GM19238 (cell line): ENCODE measurements at regions not wholly inside any gene's neighbourhood (a gene's known extent, or its start where the extent isn't known, plus 50 kb on each side); places are given as distances from the start of the nearest gene placed in this dataset.
A peak's percentile ranks its signal among the peaks of the same experiment; 100 is the strongest.
"Not testable (repeated sequence)": the region's sequence is repeated elsewhere in the genome, so short reads cannot be mapped to it uniquely, and the experiment has no call there.

Source experiments
- DNase-seq: peaks from one replicate; pipeline ENCODE4 v3.0.0; 2011; ENCODE audit warnings: low spot score; ENCODE audit not compliant: insufficient read length

GRCh38 chr2:143934626-143935481, 585.1 kb downstream of the ZEB2 start:
- DNase-seq = peak; percentile 31

GRCh38 chr2:143933946-143934569, 585.9 kb downstream of the ZEB2 start:
- no peak for DNase-seq

DNA sequence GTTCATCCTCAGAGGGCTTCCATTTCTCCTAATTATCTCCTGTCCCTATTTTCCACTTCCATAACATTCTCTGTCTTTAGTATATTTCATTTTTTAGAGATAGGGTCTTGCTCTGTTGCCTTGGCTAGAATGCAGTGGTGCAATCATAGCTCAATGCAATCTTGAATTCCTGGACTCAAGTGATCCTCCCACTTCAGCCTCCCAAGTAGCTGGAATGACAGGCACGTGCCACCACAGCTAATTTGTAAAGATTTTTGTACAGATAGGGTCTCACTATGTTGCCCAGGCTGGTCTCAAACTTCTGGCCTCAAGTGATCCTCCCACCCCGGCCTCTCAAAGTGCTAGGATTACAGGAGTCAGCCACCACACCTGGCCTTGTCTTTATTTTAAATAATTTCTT, 589.0 kb downstream of the ZEB2 start:
- no peak for DNase-seq

DNA sequence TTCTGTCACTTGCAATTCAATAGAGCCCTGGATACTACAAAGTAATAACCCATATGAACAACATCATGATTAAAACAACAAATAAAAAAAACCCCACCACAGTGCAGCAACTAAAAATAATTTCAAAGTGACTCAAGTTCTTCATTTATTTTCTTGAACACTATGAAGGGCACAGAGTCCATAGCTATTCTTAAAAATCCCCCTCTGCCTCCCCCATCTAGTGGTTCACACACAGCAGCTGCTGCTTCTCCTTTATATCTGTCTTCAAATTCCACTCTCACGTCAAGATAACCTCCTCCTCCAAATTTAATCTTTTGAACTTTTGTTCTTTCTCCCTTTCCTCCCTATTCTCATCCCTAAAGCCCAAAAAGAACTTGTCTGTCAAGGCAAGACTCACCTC, 591.3 kb downstream of the ZEB2 start:
- no peak for DNase-seq

GRCh38 chr2:143928184-143928583, 591.7 kb downstream of the ZEB2 start:
- no peak for DNase-seq

- DNase-seq = no peak
Observed at GRCh38 chr2:143926736-143927135, 593.2 kb downstream of the ZEB2 start.

GRCh38 chr2:143922261-143922830, 597.6 kb downstream of the ZEB2 start:
- not testable (repeated sequence) for DNase-seq

- DNase-seq = no peak
Observed at GRCh38 chr2:143918465-143918989, 601.4 kb downstream of the ZEB2 start.

- no peak for DNase-seq
Observed at GRCh38 chr2:143916781-143917180, 603.1 kb downstream of the ZEB2 start.

- no peak for DNase-seq
Observed at GRCh38 chr2:143909577-143910353, 610.2 kb downstream of the ZEB2 start.

DNA sequence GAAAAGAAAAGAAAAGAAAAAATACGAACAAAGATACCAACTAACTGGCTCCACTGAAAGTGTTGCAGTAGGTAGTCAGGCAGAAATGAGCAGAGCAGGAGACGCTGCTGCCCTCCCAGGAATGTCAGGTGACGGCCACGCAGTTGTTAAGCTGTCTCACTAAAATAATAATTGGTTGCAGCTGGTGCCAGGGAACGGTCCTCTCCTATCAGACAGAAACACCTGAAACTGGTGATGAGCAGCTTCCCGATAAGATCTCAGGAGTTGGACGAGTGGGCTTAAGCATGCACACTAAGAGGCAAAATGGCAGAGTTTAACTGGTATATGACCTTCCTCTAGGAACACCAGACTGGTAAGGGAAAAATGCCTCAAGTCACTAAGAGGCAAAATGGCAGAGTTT, 611.1 kb downstream of the ZEB2 start:
- no peak for DNase-seq

DNA sequence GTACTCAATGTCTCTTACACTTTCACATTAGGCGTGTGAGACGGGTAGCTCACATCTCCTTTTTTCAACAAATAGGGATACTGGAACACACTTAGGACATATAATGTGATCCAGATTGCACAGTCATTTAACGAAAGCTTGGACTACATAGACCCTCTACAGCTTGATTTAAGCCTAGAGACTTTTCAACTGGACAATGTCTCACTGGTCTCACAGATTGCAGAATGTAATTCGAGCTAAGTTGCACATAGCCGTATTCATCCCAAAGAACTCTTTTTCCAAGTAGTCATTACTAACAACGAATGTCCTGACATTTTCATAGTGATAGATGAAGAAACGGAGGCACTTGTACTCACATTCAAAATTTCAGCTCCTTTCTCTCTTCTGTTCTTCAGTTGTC, 612.1 kb downstream of the ZEB2 start:
- DNase-seq = no peak

DNA sequence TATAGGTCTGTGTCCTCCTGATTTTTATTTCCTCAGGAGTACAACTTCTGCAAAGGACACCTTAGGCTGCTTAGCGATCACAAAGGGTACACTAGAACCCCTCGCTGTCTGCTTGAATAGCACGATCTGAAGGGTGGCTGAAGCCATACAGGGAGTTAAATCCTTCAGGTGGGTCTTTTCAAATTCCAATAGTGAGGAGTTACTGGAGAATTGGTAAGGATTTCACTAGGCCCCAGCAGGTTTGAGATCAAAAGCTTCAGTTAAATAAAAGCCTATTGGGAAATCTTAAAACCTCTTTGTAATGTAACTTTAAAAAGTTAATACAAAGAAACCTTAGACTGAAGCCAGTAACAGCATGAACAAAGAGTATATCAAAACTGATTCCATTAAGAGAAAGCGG, 613.1 kb downstream of the ZEB2 start:
- DNase-seq = no peak

GRCh38 chr2:143905587-143905986, 614.3 kb downstream of the ZEB2 start:
- DNase-seq = no peak

- no peak for DNase-seq
Observed at GRCh38 chr2:143903172-143903856, 616.6 kb downstream of the ZEB2 start.

- DNase-seq = no peak
Observed at GRCh38 chr2:143901185-143901842, 618.6 kb downstream of the ZEB2 start.

GRCh38 chr2:143899987-143900386, 619.9 kb downstream of the ZEB2 start:
- DNase-seq = no peak

DNA sequence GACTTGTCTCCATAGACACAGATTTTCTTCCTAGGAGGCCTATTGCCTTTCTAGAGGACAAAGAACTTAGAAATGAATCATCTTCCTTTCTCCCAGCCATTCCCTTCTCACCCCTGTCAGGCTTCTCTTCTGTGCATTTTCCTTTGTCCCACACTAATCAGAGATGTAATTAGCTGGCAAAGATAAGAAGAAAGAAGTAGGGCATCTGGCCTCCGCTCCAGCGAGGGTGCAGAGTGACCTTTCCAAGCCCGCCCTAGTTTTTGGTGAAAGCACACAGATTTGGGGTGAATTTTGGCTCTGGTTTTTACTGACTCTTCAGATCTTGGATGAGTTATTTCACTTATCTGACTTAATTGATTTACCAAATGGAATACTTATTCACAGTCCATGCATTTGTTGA, 626.5 kb downstream of the ZEB2 start:
- DNase-seq = no peak

DNA sequence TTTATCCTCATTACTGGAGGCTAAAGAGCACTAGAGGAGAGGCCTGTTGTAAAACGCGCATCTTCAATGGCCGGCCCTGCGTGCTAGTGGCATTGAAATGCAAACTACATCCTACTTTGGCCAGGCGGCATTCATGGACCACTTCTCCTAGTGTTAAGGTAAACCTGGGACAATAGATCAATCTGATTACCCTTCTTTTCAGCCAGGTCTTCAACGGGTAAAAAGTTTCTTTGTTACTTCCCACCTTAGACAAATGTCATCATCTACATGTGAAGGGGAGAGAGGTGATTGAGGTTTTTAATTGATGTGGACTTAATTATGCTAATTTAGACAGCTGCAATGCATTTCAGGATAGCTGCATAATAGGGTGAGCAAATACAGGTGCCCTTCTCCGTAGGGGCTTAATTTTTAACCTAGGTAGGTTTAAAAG, 628.0 kb downstream of the ZEB2 start:
- no peak for DNase-seq

DNA sequence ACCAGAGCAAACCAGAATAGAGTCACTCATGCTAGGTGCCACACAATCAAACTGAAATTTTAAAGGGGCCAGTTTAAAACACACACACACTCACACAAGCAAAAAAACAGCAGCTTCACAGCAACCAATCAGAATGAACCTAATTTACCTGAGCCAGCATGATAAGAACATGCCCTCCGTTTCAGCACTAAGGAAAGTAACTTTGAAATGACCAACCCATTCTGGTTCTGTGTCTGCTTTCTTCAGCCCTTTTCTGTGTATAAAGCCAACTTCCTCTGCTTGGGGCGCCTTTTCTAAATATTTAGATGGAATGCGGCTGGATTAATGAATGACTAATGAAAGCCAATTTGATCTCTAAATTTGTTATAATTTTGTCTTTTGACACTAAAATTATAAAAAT, 629.1 kb downstream of the ZEB2 start:
- DNase-seq = no peak
